Astrocyte of the spinal cord (primary cell): ENCODE measurements at regions not wholly inside any gene's neighbourhood (a gene's known extent, or its start where the extent isn't known, plus 50 kb on each side); places are given as distances from the start of the nearest gene placed in this dataset.

ENCODE experiments used
- DNase-seq: peaks from one replicate; pipeline ENCODE4 v3.0.0; 2011; ENCODE audit warnings: low read depth, low spot score
- H3K4me3 ChIP-seq: 2 replicates; pipeline ENCODE4 v1.5.1; 2011; ENCODE audit warnings: low read depth, mild to moderate bottlenecking, low read length, moderate library complexity
- in situ Hi-C: cut with HindIII; loops from 2 replicates; pipeline ENCODE4 v1.10.0; 2017; ENCODE audit warnings: low sequenced_read_pairs
- TF ChIP-seq, protein P1 (sequence below): IDR thresholded peaks from 2 replicates; pipeline ENCODE4 v1.5.1; 2012; ENCODE audit warnings: low read depth, mild to moderate bottlenecking, low read length, inconsistent platforms

- no peak for DNase-seq
- TF ChIP-seq, protein P1, sequence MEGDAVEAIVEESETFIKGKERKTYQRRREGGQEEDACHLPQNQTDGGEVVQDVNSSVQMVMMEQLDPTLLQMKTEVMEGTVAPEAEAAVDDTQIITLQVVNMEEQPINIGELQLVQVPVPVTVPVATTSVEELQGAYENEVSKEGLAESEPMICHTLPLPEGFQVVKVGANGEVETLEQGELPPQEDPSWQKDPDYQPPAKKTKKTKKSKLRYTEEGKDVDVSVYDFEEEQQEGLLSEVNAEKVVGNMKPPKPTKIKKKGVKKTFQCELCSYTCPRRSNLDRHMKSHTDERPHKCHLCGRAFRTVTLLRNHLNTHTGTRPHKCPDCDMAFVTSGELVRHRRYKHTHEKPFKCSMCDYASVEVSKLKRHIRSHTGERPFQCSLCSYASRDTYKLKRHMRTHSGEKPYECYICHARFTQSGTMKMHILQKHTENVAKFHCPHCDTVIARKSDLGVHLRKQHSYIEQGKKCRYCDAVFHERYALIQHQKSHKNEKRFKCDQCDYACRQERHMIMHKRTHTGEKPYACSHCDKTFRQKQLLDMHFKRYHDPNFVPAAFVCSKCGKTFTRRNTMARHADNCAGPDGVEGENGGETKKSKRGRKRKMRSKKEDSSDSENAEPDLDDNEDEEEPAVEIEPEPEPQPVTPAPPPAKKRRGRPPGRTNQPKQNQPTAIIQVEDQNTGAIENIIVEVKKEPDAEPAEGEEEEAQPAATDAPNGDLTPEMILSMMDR = no peak
- H3K4me3 ChIP-seq = no peak overlapping the region
- in situ Hi-C loops = no loop called here
Measured at GRCh38 chr15:69797615-69798014, 300.1 kb downstream of the TLE3 start.

DNA sequence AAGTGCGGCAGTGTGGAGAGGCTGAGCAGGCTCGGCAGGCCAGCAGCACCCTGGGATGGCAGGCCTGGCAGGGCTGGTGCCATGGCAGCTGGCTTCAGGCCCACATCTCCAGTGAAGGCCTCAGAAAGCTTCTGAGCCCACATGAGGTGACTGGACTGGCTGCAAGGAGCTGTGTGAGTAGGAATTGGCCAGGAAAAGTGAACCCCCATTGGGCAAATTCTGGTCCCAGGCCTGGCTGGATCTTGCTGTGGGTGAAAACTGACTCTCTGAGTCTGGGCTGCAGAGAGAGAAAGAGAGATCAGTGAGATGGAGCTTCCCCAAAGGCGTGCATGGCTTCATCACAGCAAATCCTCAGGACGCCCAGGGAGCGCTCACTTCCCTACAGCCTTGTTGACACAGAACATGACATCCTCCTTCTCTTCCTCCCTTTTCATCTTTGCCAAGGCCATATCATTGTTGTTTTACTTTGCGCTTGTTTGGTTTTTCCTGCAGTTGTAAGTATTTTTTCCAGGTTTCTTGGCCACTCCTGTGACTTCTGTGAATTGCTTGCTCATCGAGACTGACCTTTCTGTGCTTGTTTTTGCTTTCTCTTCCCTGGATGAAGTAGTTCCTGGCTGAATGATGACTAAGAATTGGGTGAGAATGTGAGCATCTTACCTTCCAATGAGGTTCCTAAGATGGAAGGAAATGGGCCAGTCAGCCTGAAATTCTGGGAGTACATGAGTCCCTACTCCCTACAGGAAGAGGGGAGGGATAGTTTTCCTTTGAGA, 299.1 kb downstream of the TLE3 start:
- DNase-seq = peak; percentile 65
- no peak overlapping the region for H3K4me3 ChIP-seq
- in situ Hi-C loops = no loop called here
- TF ChIP-seq, protein P1 = no peak

- TF ChIP-seq, protein P1 = no peak
- in situ Hi-C loops = no loop called here
Measured at GRCh38 chr15:69801144-69801543, 296.6 kb downstream of the TLE3 start.

DNA sequence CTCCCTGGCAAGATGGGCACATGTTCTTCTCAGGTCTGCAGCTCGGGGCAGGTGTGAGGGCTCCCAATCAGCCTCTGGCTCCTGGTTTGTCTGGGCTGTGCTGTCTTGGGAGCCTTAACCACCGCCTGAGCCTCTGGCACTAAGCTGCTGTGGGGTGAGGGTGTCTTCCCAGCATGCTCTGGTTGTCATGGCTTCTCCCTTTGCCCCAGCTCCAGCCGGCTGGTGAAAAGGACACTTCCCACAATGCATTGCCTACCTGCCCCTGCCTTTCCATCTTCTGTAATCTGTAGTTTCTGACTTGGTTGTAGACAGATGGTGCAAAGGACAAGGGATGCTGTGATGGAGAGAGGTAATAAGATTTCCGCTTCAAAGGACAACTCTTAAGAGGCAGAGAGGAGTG, 295.3 kb downstream of the TLE3 start:
- TF ChIP-seq, protein P1 = no peak
- in situ Hi-C loops = no loop called here
- no peak for DNase-seq
- no peak overlapping the region for H3K4me3 ChIP-seq

More at GRCh38 chr15:69801144-69801543, 296.6 kb downstream of the TLE3 start:
- H3K4me3 ChIP-seq = no peak overlapping the region
- no peak for DNase-seq

GRCh38 chr15:69804786-69805185, 292.9 kb downstream of the TLE3 start:
- TF ChIP-seq, protein P1 = no peak
- no peak overlapping the region for H3K4me3 ChIP-seq
- DNase-seq = no peak
- in situ Hi-C loops = no loop called here

- no peak for DNase-seq
- in situ Hi-C loops = no loop called here
- TF ChIP-seq, protein P1 = no peak
- no peak overlapping the region for H3K4me3 ChIP-seq
Measured at GRCh38 chr15:69805248-69805953, 292.3 kb downstream of the TLE3 start.
